B cell (primary cell): ENCODE measurements at regions not wholly inside any gene's neighbourhood (a gene's known extent, or its start where the extent isn't known, plus 50 kb on each side); places are given as distances from the start of the nearest gene placed in this dataset.

ENCODE experiments used
- ATAC-seq: fragments of 200-7000 bp; cut with Tn5 transposase; one replicate; pipeline ENCODE4 v1.10.0; 2021; ENCODE audit warnings: low read depth, mild to moderate bottlenecking, moderate number of reproducible peaks, moderate library complexity
- CTCF ChIA-PET: fragments of 350-600 bp; sonication (Branson Sonifier 250); formaldehyde crosslinking; loops from one replicate; lab custom pipeline; 2021; ENCODE audit warnings: antibody characterized with exemption, inconsistent platforms; lab: Charles Lee
- POLR2A ChIA-PET: fragments of 350-600 bp; sonication (Branson Sonifier 250); formaldehyde crosslinking; loops from one replicate; lab custom pipeline; 2021; ENCODE audit warnings: antibody characterized with exemption; lab: Charles Lee
- DNase-seq: peaks from one replicate; pipeline ENCODE4 v3.0.0; 2013
- H2AFZ ChIP-seq: 2 replicates; pipeline ENCODE4 v1.6.1; 2012; ENCODE audit warnings: mild to moderate bottlenecking, low read depth, low read length; ENCODE audit not compliant: insufficient read depth, poor library complexity, severe bottlenecking
- H3K27ac ChIP-seq, 2 donors: 1 replicate in 1 of 2; 2 replicates in 1 of 2; pipeline ENCODE4 v1.5.1; 2012 to 2013; ENCODE audit warnings: low read length in 2 of 2, mild to moderate bottlenecking in 2 of 2, moderate library complexity in 1 of 2
- H3K27me3 ChIP-seq, 4 experiments: fragments of 200-600 bp in 1 of 4; sonication (generic) in 1 of 4; replicated peaks in 1 of 4; 1 replicate in 2 of 4; 2 replicates in 2 of 4; pipeline versions ENCODE4 v1.6.1 to v1.7.0; 2013 to 2016; ENCODE audit warnings: low read length in 3 of 4, mild to moderate bottlenecking in 2 of 4, mixed read lengths in 1 of 4, moderate library complexity in 1 of 4; ENCODE audit not compliant: insufficient read depth in 4 of 4, control insufficient read depth in 3 of 4; ENCODE audit errors: control extremely low read depth in 1 of 4
- H3K36me3 ChIP-seq, 2 experiments: replicated peaks in 1 of 2; 1 replicate in 1 of 2; 2 replicates in 1 of 2; pipeline versions ENCODE4 v1.6.1 to v1.7.1; 2013; ENCODE audit warnings: low read length in 1 of 2; ENCODE audit not compliant: insufficient read depth in 2 of 2, control insufficient read depth in 1 of 2; ENCODE audit errors: control extremely low read depth in 1 of 2, extremely low read depth in 1 of 2
- H3K4me1 ChIP-seq, 2 donors: fragments of 200-600 bp in 1 of 2; sonication (generic) in 1 of 2; 1 replicate in 1 of 2; 2 replicates in 1 of 2; pipeline versions ENCODE4 v1.5.1 to v1.6.1; 2013 to 2017; ENCODE audit warnings: low read length in 2 of 2; ENCODE audit not compliant: control insufficient read depth in 2 of 2, insufficient read depth in 2 of 2
- H3K4me2 ChIP-seq: replicated peaks from 2 replicates; pipeline ENCODE3; 2012; ENCODE audit warnings: mild to moderate bottlenecking, low read depth, low read length; ENCODE audit not compliant: poor library complexity, severe bottlenecking
- H3K4me3 ChIP-seq, 5 experiments: fragments of 200-600 bp in 1 of 5; sonication (generic) in 1 of 5; 1 replicate in 3 of 5; 2 replicates in 2 of 5; pipeline versions ENCODE4 v1.5.1 to v1.7.0; 2011 to 2016; ENCODE audit warnings: low read length in 4 of 5, mild to moderate bottlenecking in 4 of 5, low read depth in 2 of 5, control low read depth in 1 of 5, moderate library complexity in 1 of 5; ENCODE audit not compliant: insufficient read depth in 1 of 5; ENCODE audit errors: control extremely low read depth in 1 of 5, extremely low read depth in 1 of 5
- H3K79me2 ChIP-seq: fragments of 200-600 bp; sonication (generic); one replicate; pipeline ENCODE4 v1.6.0; 2016; ENCODE audit warnings: low read length; ENCODE audit not compliant: control insufficient read depth, insufficient read depth
- H3K9ac ChIP-seq: fragments of 200-600 bp; sonication (generic); 2 replicates; pipeline ENCODE4 v1.6.1; 2017; ENCODE audit warnings: mild to moderate bottlenecking, low read length, moderate library complexity
- H3K9me3 ChIP-seq, 3 donors: one replicate each; pipeline versions ENCODE4 v1.6.1 to v1.7.1; 2013; ENCODE audit warnings: low read length in 2 of 3; ENCODE audit not compliant: control insufficient read depth in 2 of 3, insufficient read depth in 1 of 3; ENCODE audit errors: control extremely low read depth in 1 of 3
- H4K20me1 ChIP-seq: 2 replicates; pipeline ENCODE4 v1.6.0; 2012; ENCODE audit warnings: mild to moderate bottlenecking, low read length; ENCODE audit not compliant: insufficient read depth, control insufficient read depth, poor library complexity, severe bottlenecking
- H3K27ac Mint-ChIP-seq: one replicate; pipeline ENCODE4 v1.8.0; 2021; ENCODE audit warnings: mixed read lengths
- H3K27me3 Mint-ChIP-seq: one replicate; pipeline ENCODE4 v1.8.0; 2021; ENCODE audit warnings: mixed read lengths
- H3K4me1 Mint-ChIP-seq: one replicate; pipeline ENCODE4 v1.8.0; 2021; ENCODE audit warnings: mixed read lengths
- H3K4me3 Mint-ChIP-seq: one replicate; pipeline ENCODE4 v1.8.0; 2021; ENCODE audit warnings: mixed read lengths
- H3K9me3 Mint-ChIP-seq: one replicate; pipeline ENCODE4 v1.8.0; 2022; ENCODE audit warnings: mixed read lengths; ENCODE audit not compliant: insufficient read depth
- CTCF ChIP-seq: fragments of 200-600 bp; IDR thresholded peaks from one replicate; pipeline ENCODE4 v1.8.0; 2022; ENCODE audit warnings: antibody characterized with exemption, mild to moderate bottlenecking
- EZH2 ChIP-seq: IDR thresholded peaks from 2 replicates; pipeline ENCODE4 v1.6.1; 2012; ENCODE audit warnings: borderline replicate concordance, low read depth, mild to moderate bottlenecking, moderate library complexity, low read length; ENCODE audit not compliant: insufficient read depth, poor library complexity, severe bottlenecking
- WGBS: methylation state at CpG from one replicate; pipeline ENCODE4 v1.1.5; 2013; ENCODE audit warnings: missing lambda C conversion rate; ENCODE audit not compliant: insufficient coverage; 5-methylcytosine and 5-hydroxymethylcytosine counted together
- intact Hi-C: fragments of 100-400 bp; cut with micrococcal nuclease; formaldehyde crosslinking; loops from one replicate; pipeline ENCODE4 v1.10.0; 2022

DNA sequence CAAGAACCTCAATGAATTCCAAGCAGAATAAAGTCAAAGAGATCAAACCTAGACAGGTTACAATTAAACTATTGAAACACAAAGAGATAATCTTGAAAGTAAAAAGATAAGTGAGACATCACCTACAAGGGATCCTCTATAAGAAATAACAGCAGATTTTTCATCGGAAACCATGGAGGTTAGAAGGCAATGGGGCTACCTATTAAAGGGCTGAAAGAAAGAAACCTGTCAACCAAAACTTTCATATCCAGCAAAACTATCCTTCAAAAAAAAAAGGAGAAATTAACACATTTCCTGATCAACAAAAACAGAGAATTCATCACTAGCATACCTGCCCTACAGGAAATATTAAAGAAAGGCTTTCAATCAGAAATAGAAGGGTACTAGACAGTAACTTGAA is 244.9 kb downstream of the ARHGAP12 start:
- Histone ChIP-seq H3K4me2 (no peak overlapping the region), H3K27me3 (no peaks in the 10 kb centered on the region), H3K9ac (no peak overlapping the region), H3K4me1 (no peaks in the 10 kb centered on the region), H2AFZ (no peak overlapping the region), H3K27ac (no peak overlapping the region), H3K79me2 (no peaks in the 10 kb centered on the region), H3K4me3 (no peak overlapping the region), H4K20me1 (no peaks in the 10 kb centered on the region), H3K36me3 (no peaks in the 10 kb centered on the region), H3K9me3 (peaks cover 1 to 29% (median 2%) of the 10 kb centered on the region in 3 donors)
- ChIA-PET CTCF (no interaction called here), POLR2A (no interaction called here)
- TF ChIP-seq CTCF, result no peak
- TF ChIP-seq EZH2, result no peak
- intact Hi-C loops, result no loop called here
- Mint-ChIP-seq H3K4me1 (no peaks in the 10 kb centered on the region), H3K4me3 (no peak overlapping the region), H3K27me3 (no peaks in the 10 kb centered on the region), H3K27ac (no peak overlapping the region), H3K9me3 (peaks cover 18% of the 10 kb centered on the region)
- ATAC-seq (no peak), DNase-seq (no peak)
- WGBS, result no CpG with 5 or more reads among the region's 1 CpG

GRCh38 chr10:31679936-31680335 is 248.7 kb downstream of the ARHGAP12 start:
- DNase-seq (no peak), ATAC-seq (no peak)
- H3K27me3 ChIP-seq, result no peaks in the 10 kb centered on the region
- no peak for TF ChIP-seq CTCF
- no peak for TF ChIP-seq EZH2
- no peaks in the 10 kb centered on the region for H4K20me1 ChIP-seq
- H3K4me3 ChIP-seq, result no peak overlapping the region
- Mint-ChIP-seq H3K27me3 (no peaks in the 10 kb centered on the region), H3K4me1 (no peaks in the 10 kb centered on the region), H3K27ac (no peak overlapping the region), H3K4me3 (no peak overlapping the region), H3K9me3 (peaks cover 17% of the 10 kb centered on the region)
- H3K79me2 ChIP-seq, result no peaks in the 10 kb centered on the region
- 95% methylated on average over 3 of the region's 4 CpGs for WGBS
- no peak overlapping the region for H2AFZ ChIP-seq
- H3K27ac ChIP-seq, result no peak overlapping the region
- no peaks in the 10 kb centered on the region for H3K36me3 ChIP-seq
- H3K9me3 ChIP-seq, result peaks cover 1 to 36% (median 3%) of the 10 kb centered on the region in 3 donors
- no peak overlapping the region for H3K9ac ChIP-seq
- H3K4me1 ChIP-seq, result no peaks in the 10 kb centered on the region
- ChIA-PET CTCF (no interaction called here), POLR2A (no interaction called here)
- no peak overlapping the region for H3K4me2 ChIP-seq
- intact Hi-C loops, result no loop called here
